ENCODE measurements at regions not wholly inside any gene's neighbourhood (a gene's known extent, or its start where the extent isn't known, plus 50 kb on each side); places are given as distances from the start of the nearest gene placed in this dataset.

- TF ChIP-seq, protein P1, sequence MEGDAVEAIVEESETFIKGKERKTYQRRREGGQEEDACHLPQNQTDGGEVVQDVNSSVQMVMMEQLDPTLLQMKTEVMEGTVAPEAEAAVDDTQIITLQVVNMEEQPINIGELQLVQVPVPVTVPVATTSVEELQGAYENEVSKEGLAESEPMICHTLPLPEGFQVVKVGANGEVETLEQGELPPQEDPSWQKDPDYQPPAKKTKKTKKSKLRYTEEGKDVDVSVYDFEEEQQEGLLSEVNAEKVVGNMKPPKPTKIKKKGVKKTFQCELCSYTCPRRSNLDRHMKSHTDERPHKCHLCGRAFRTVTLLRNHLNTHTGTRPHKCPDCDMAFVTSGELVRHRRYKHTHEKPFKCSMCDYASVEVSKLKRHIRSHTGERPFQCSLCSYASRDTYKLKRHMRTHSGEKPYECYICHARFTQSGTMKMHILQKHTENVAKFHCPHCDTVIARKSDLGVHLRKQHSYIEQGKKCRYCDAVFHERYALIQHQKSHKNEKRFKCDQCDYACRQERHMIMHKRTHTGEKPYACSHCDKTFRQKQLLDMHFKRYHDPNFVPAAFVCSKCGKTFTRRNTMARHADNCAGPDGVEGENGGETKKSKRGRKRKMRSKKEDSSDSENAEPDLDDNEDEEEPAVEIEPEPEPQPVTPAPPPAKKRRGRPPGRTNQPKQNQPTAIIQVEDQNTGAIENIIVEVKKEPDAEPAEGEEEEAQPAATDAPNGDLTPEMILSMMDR (IDR thresholded peaks at IDR 0.05), result no peak
- TF ChIP-seq POLR2A (IDR thresholded peaks at IDR 0.05), result no peak
Measured at GRCh38 chr20:60160451-60161145, 202.4 kb downstream of the CDH26 start.

Measured in uterus (tissue), 2 donors.